Astrocyte of the cerebellum (primary cell): ENCODE measurements at regions not wholly inside any gene's neighbourhood (a gene's known extent, or its start where the extent isn't known, plus 50 kb on each side); places are given as distances from the start of the nearest gene placed in this dataset.
A peak's percentile ranks its signal among the peaks of the same experiment; 100 is the strongest.

Experiments used
- DNase-seq: peaks from one replicate; pipeline ENCODE4 v3.0.0-alpha.2; 2011; ENCODE audit warnings: low read depth
- H3K4me3 ChIP-seq: 2 replicates; pipeline ENCODE4 v1.5.1; 2011; ENCODE audit warnings: mild to moderate bottlenecking, low read depth, low read length, moderate library complexity
- in situ Hi-C: cut with HindIII; loops from 2 replicates; pipeline ENCODE4 v1.10.0; 2017; ENCODE audit warnings: low sequenced_read_pairs
- TF ChIP-seq, protein P1 (sequence below): IDR thresholded peaks from 2 replicates; pipeline ENCODE4 v1.5.1; 2012; ENCODE audit warnings: low read length, low read depth, moderate library complexity, mild to moderate bottlenecking; ENCODE audit errors: missing control alignments

DNA sequence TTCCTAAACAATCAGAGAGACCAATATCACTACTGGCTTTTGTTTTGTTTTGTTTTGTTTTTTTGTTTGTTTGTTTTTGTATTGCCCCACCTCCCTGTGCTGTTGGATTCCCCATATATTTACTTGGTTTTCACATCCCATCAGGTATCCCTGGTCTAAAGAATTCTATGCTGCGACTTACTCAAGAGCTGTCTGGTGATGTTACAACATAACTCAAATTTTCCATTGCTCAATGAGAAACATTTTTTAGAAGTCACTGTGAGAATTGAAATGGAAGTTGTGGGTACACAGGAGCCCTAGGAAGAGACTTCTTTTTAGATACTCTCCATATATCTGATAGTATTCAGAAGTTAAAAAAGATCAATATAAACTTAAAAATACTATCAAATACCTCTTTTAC lies 181.4 kb downstream of the KLF5 start:
- in situ Hi-C loops, result no loop called here
- H3K4me3 ChIP-seq, result no peak overlapping the region
- TF ChIP-seq, protein P1, sequence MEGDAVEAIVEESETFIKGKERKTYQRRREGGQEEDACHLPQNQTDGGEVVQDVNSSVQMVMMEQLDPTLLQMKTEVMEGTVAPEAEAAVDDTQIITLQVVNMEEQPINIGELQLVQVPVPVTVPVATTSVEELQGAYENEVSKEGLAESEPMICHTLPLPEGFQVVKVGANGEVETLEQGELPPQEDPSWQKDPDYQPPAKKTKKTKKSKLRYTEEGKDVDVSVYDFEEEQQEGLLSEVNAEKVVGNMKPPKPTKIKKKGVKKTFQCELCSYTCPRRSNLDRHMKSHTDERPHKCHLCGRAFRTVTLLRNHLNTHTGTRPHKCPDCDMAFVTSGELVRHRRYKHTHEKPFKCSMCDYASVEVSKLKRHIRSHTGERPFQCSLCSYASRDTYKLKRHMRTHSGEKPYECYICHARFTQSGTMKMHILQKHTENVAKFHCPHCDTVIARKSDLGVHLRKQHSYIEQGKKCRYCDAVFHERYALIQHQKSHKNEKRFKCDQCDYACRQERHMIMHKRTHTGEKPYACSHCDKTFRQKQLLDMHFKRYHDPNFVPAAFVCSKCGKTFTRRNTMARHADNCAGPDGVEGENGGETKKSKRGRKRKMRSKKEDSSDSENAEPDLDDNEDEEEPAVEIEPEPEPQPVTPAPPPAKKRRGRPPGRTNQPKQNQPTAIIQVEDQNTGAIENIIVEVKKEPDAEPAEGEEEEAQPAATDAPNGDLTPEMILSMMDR, result no peak
- no peak for DNase-seq

DNA sequence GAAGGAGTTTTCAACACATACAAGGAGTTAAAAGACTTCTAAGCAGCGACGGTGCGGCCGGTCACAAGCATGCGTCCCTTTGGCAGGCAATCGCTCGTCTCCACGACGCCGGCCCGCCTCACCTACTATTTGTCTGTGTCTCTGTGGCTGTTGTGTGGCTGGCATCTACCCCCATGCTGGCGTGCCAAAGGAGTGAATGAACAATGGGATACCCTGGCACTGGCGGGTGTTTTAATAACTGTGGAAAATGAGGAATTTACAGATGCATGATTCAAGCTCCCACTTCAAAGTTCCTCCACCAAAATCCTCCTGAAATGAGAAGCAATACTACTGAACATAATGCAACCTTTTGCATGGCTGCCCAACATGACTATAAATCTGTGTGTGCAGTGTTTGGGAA lies 176.6 kb downstream of the KLF5 start:
- TF ChIP-seq, protein P1, result no peak
- in situ Hi-C loops, result no loop called here

DNA sequence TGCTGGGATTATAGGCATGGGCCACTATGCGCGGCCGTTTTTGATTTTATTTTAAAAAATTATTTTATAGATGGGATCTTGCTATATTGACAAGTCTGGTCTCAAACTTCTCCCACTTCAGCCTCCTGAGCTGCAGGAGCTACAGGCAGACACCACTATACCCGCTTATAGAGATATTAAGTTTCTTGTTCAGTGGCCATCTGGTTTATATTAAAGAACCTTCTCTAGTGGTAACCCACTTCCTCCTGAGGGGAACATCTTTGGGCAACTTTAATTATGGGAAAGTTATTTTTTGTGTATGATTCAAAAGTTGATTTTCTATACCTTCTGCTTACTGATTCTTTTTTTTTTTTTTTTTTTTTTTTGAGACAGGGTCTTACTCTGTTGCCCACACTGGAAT lies 172.7 kb downstream of the KLF5 start:
- DNase-seq, result no peak
- no peak overlapping the region for H3K4me3 ChIP-seq
- in situ Hi-C loops, result no loop called here
- TF ChIP-seq, protein P1, result no peak

More for the DNA sequence above, 176.6 kb downstream of the KLF5 start:
- DNase-seq, result peak; percentile 74
- no peak overlapping the region for H3K4me3 ChIP-seq

DNA sequence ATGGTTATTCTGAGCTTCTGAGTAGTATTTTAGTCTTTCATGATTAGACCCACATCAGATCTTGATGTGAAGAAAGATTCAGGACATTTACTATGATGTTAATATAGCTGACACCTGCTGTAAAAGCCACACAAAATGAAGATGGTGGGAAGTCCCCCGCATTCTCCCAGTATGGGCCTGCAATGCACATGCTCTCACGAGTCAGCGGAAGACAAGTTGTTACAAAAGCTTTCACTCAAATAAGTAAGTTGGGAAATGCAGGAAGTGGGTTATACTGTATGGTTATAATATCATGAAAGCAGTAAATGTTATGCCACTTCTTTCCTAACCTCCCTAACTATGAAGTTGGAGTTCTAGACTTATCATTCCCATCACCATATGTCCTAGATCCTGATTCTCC lies 171.9 kb downstream of the KLF5 start:
- TF ChIP-seq, protein P1, result no peak
- in situ Hi-C loops, result no loop called here
- DNase-seq, result no peak
- H3K4me3 ChIP-seq, result no peak overlapping the region

DNA sequence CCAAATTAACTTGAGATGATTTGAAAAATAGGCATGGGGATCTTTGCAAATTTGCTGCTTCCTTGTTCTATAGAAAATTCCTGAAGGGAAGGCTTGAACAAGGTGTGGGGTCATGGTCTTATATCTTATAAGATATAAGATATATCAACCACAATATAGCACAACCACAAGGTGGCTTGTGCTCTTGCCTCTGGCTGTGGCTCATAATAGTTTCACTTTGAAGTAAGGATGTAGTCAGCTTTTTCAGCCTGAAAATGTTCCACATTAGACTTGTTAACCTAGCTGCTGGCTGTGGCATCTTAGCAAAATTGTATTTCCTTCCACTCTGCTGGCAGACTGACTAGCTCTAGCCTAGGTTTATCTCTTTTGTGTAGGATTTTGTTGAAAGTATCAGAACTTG lies 169.7 kb downstream of the KLF5 start:
- DNase-seq, result no peak
- in situ Hi-C loops, result no loop called here
- TF ChIP-seq, protein P1, result peak; percentile 33
- no peak overlapping the region for H3K4me3 ChIP-seq

DNA sequence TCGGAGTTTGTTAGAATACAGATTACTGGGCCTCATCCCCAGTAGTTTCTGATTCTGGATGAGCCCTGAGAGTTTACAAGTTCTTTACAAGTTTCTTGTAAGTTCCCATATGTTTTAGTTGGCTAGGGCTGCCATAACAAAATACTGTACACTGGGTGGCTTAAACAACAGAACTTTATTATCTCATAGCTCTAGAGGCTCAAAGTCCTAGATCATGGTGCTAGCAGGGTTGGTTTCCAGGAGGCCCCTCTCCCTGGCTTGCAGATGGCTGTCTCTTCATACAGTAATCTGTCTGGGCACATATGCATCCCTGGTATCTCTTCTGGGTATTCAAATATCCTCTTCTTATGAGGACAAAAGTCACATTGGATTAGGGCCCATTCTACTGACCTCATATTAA lies 167.2 kb downstream of the KLF5 start:
- TF ChIP-seq, protein P1, result no peak
- DNase-seq, result no peak
- in situ Hi-C loops, result no loop called here
- H3K4me3 ChIP-seq, result no peak overlapping the region

DNA sequence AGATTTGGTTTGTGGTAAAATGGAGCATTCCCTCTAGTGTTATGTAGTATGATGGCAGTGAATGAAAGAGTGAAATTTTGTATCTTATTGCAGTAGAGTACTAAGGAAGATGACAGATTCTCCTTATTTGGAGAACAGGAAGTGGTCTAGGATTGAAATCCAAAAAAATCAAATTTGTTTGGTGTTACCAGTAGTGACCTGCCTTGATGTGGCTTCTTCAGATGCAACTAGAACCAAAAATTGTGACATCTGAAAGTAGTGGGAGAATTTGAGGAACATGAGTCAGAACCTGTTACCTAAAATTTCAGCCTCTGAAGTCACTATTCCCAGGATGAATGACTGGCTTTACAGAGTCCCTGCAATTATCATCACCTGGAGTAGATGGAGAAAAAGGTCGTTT lies 165.9 kb downstream of the KLF5 start:
- no peak for DNase-seq
- no peak overlapping the region for H3K4me3 ChIP-seq
- TF ChIP-seq, protein P1, result no peak
- in situ Hi-C loops, result no loop called here
